ENCODE measurements at regions not wholly inside any gene's neighbourhood (a gene's known extent, or its start where the extent isn't known, plus 50 kb on each side); places are given as distances from the start of the nearest gene placed in this dataset.

GRCh38 chr13:85371254-85371653, 428.0 kb downstream of the SLITRK6 start:
- no peak for TF ChIP-seq CTCF (IDR thresholded peaks at IDR 0.05; ENCODE audit: low read depth, low read length, poor library complexity, severe bottlenecking)
- TF ChIP-seq EZH2phosphoT487 (IDR thresholded peaks at IDR 0.05; ENCODE audit: borderline replicate concordance, low read length), result no peak

Measured in DOHH2 (cell line).